GM19043 (cell line): ENCODE measurements at regions not wholly inside any gene's neighbourhood (a gene's known extent, or its start where the extent isn't known, plus 50 kb on each side); places are given as distances from the start of the nearest gene placed in this dataset.
"Not testable (repeated sequence)": the region's sequence is repeated elsewhere in the genome, so short reads cannot be mapped to it uniquely, and the experiment has no call there.

ENCODE experiments used
- ATAC-seq: cut with Tn5 transposase; IDR thresholded peaks from one replicate; pipeline ENCODE4 v1.9.1; 2021; ENCODE audit warnings: low read depth; ENCODE audit not compliant: unreplicated experiment

DNA sequence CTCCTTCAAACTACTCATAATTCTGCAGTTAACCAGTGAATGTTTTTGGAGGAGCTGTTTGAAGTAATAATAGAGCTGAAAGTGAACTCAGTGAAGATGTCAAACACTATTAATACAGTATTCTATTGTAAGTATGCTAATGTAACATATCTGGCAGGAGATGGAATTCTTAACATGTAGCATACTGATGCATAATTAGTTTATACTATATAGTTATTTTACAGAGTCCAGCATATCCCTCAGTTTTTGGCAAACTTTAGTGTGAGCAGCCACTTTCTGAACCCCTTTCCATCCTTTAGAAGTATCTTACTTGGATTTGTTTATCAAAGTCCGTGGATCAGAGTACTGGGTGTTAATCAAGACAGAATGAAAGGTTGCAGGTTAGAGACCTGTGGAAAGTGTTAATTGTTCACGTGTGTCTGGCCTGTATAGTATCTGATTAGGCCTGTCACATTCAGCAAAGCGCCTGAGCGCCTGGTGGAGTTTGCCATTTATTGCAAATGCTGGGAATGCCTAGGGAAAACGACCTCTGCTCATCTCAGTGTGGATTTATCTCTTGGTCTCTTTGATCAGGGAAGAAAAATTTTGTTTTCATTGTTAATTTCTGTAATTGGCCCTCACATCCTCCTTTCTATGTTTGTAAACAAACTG lies 251.7 kb upstream of the MAD2L1 start:
- ATAC-seq = no peak

DNA sequence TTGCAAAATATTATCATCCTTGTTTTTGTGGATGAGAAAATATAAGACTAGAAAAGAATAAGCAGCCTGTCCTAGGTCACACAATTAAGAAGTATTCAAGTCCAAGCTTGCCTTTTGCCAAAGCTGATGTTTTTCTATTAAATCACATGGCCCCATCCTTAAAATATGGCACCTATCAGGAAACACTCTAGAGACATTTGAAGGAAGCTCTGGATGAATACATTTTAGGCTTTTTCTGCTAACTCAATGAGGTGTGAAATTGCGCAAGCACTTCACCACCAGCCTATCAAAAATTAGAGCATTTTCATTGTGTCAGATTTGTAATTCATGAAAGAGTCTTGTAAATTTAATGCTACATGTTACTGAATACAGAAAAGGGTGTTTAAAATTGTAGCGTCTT lies 251.1 kb upstream of the MAD2L1 start:
- no peak for ATAC-seq

DNA sequence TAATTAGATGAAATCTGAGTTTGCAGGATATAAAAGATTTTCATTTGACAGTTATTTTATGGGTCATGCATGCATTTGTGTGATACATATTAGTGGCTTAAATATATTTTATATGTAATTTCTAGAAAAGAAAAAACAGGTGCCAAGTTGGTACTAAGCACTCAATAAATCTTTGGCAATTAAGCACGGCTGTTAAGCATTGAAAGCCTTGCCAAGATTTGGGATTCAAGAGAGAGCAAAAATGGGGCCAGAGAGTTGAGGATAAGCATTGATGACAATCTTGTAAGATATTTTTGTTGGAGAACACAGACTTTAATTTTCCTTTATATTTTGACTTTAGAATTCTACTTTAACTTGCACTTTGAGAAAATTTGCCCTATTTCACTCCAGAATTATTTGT lies 249.8 kb upstream of the MAD2L1 start:
- ATAC-seq = no peak

DNA sequence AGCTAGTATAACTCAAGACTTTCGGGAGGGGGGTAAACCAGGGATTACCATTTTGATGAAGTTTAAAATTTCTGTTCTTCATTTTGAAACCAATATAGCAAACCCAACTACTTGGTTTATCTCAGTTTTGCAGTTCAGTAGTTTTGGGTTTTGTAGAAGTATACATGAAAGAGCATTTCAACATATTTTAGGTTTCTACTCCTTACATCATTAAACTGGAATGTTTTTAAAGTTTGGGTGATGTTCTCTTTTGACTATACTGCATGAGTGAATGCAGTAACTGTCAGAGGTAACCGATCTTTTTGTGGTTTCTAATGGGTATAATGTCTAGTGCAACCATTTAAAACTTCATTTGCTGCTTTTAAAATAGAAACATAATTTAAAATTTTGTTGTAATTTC lies 248.3 kb upstream of the MAD2L1 start:
- no peak for ATAC-seq

DNA sequence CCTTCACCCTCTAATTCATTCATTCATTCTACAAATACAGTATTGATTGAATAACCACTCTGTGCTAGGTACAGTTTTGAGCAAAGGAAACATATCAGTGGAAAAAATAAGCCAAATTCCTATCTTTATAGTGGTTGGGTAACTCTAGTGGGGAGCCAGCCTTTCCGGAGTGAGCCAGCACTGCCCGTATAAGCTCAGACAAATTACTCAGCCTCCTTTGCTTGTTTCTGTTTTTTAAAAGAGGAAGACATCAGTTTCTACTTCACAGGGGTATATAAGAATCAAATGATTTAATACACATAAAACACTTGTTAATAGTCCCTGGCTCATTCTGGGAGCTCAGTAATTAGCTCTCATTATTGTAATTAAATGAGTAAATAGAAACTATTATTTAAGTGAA lies 238.2 kb upstream of the MAD2L1 start:
- ATAC-seq = no peak

DNA sequence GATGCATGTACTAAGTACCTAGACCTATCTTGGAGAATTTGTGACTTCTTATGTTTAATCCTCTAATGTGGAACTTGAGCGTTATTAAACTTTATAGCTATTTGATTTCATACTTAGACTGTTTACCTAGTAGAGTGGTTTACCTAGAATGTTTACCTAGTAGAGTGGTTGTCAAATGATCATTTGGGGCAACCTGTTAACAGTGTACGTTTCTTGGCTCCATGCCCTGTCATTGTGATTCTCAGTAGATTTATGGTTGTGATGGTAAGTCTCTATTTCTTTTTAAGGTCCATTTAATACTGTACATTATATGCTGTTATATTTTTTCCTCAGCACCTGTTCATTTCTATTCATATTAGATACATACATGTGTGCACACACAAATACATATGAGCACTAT lies 233.0 kb upstream of the MAD2L1 start:
- ATAC-seq = no peak

DNA sequence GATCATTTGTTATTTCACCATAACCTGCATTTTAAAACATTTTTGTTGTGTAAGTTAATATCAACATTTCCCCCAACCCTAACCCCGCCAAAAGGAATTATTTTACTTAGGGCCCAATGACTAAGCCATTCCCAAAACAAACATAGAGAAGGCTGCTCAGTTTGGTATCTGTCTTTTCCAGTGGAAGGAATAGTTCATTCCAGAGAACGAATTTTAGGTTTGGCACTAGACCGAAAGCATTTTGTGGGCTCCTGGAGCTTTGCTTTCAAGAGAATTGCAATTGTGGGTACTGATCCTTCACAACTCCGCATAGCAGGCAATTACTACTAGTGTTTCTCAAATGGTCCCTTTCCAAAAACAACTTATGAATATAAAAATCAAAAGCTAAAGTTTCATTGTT lies 226.7 kb upstream of the MAD2L1 start:
- no peak for ATAC-seq

DNA sequence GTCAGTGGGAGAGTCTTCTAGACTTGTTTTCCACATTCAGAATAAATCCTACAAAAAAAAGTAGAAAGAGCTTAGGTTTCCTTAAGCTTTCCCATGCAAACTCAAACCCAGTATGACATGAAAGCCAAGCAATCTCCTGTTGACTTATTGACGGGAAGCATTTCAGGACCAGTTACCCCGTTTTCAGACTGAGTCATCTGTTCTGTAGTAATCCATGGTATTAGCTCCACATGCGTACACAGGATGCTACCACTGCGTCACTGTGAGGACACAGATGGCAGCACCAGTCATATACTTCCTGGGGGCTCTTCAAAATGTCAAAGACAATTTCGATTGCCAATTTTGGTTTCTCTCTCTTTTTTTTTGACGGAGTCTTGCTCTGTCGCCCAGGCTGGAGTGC lies 224.9 kb upstream of the MAD2L1 start:
- no peak for ATAC-seq

DNA sequence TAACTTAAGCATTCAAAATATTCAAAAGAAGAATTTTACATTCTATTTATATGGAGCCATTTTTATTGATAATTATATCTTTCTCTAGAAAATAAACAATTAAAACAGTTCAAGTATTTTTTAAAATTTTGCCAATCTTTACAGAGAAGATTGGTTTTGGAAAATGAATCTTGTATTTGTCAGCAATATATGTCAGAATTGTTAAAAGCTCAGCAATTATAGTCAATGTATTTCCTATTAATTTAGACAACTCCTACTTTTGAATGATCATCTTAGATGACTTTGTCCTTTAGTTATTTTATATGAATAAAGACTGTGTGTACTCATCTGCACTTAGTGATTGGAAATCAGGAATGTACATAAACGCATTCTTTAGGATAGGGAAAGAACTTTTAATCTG lies 223.9 kb upstream of the MAD2L1 start:
- no peak for ATAC-seq

DNA sequence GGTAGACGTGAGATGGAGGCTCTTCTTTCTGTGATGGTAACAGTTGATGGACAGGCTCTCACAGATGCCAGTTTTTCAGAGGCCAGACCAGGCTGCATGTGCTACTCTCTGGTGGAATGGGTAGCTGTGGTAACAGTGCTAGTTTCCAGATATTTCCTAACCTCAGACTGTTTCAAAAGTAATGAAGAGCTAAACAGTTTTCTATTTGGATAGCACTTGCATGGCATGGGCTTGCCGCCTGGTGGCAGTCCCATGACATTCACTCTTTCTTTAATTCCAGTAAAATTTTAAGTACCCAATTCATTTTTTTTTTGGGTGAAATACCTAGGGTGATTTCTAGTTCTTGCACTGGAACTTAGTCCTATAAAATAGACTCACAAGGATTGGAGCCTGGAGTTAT lies 220.2 kb upstream of the MAD2L1 start:
- no peak for ATAC-seq

DNA sequence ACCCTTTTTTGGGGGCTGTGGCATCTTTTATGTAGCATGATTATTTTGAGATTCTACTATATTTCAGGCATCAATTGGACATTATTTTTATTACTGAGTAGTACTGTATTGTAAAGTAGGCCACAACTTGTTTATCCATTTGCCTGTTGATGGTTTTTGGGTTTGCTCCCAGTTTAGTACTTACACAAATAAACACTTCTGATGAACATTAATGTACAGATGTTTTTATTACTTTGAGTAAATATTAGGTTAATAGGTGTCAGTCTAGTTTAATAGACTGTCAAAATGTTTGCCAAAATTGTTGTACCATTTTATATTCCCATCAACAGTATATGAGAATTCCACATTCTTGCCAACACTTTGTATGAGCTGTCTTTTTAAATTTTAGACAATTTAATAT lies 214.9 kb upstream of the MAD2L1 start:
- ATAC-seq = no peak

DNA sequence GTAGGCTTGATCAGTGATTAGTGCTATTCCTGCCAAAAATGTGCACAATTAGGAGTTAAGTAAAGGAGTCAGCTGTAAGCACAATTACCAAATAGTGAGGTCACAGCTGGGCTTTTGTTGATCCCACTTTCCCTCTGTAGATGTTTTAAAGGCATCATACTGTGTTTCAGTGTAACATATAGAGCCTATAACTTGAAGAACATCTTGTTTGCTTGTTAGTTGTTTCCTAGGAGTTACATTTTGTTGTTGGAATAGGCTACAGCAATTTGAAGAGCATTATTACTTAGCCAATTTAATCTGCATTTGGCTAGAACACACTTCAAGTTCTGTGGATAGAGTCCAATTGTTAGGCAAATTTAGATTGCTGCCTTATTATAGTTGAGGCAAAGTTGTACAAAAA lies 210.7 kb upstream of the MAD2L1 start:
- ATAC-seq = no peak

DNA sequence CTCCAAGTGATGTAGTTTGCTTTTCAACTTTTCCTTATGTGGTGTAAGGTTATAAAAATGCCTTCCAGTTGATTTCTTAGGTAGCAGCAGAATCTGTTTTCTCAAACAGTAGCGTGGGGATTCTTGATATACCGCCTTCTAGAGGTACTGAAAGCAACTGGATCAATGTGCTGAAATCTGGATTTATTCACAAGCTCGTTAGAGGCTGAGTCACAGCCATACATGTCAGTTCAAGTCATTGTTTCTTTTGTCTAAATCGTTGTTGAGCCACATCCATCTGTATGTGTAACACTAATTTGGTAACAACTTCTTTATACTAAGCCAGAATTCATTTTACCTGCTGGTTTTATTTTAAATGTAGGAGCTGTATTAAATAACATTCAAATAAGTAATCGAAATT lies 200.0 kb upstream of the MAD2L1 start:
- ATAC-seq = no peak

DNA sequence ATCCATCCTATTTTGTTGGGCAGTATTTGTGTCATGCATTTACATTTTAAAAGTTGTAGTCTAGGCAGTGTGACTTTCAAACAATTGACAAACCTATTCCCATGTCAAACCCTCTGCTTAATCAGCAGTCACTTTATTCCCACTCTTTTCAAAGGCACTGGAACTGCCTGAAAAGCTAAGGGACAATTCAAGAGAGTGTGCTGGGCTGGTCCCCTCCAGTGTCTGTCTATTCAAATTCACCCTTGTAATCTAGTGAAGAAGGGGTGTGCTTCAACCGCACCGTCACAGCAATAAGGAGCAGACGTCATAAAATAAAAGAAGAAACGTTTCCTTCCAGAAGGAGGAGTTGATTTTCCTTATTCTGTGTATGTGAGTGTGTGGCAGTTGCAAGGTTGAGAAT lies 197.0 kb upstream of the MAD2L1 start:
- no peak for ATAC-seq

DNA sequence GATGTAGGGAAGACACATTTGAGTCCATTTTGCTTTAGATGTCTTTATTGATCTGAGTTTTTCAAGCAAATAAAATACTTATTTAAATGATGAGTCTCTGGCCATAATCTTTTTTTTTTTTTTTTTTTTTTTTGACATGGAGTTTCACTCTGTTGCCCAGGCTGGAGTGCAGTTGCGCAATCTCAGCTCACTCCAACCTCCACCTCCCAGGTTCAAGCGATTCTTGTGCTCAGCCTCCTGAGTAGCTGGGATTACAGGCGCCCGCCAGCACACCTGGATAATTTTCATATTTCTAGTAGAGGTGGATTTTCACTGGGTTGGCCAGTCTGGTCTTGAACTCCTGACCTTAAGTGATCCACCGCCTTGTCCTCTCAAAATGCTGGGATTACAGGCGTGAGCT lies 194.5 kb upstream of the MAD2L1 start:
- no peak for ATAC-seq

DNA sequence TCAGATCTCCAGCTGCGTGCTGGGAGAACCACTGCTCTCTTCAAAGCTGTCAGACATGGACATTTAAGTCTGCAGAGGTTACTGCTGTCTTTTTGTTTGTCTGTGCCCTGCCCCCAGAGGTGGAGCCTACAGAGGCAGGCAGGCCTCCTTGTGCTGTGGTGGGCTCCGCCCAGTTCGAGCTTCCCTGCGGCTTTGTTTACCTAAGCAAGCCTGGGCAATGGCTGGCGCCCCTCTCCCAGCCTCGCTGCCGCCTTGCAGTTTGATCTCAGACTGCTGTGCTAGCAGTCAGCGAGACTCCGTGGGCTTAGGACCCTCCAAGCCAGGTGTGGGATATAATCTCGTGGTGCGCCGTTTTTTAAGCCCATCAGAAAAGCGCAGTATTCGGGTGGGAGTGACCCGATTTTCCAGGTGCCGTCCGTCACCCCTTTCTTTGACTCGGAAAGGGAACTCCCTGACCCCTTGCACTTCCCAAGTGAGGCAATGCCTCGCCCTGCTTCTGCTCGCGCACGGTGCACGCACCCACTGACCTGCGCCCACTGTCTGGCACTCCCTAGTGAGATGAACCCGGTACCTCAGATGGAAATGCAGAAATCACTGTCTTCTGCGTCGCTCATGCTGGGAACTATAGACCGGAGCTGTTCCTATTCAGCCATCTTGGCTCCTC lies 189.6 kb upstream of the MAD2L1 start:
- not testable (repeated sequence) for ATAC-seq

DNA sequence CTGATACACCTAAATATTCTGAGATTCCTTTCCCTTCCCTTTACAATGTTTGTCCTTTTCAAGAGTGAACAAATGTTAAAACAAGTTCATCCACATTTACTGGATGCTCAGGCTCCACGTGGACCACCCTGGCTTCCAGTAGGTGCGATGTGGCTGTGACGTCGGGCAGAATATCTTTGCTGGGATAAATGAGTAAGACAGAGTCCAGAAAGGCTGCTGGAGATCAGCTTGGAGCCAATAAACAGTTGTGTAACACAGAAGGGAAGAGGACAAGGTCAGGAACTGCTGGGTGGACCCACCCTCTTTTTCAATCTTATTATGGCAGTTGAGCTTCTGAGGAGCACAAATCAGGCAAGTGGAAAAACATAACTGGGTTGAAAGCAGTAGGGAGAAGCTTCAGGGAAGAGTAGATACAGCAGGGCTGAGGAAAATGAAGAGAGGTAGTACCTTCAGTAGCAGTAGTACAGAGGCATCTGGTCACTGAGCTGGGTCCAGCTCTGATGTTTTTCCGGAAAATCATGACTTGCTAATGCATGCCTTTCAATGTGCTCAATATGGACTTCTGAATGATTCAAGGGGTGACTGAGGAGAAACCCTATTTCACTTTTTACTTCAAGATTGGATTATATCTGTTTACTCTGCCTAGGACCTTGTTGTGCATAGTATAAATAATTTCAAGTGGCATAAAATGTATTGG lies 171.8 kb upstream of the MAD2L1 start:
- no peak for ATAC-seq

DNA sequence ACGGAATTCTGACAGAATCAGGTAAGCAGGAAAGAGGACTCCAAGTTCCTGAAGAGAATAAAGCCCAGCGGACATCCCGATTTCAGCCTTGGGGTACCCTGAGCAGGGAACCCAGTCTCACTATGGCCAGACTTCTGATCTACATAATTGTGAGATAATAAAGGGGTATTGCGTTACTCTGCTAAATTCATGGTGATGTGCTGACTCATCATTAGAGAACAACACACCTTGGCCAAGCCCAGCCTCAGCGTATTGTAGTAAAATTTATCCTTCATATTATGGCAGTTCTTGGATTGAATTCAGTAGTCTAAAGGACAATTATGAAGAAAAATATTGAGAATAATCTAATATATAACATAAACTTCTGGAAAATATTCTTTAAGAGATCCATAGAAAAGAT lies 170.2 kb upstream of the MAD2L1 start:
- no peak for ATAC-seq

DNA sequence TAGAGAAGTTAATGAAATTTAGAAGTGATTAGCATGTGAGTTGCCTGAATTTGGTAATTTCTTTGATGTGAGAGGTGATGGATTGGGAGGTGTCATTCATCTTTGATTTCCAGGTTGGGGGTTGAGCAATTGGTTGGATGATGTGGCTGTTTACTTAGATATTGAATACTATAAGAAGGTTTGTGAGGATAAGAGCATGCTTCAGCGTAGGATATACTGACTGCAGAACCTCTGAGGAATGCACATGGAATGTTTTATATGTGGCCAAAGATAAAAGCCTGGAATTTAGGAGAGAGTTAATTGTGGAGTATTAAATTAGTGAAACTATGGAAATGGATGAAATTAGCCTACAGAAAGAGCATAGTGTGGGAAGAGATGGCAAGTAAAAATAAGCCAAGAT lies 165.4 kb upstream of the MAD2L1 start:
- ATAC-seq = no peak

DNA sequence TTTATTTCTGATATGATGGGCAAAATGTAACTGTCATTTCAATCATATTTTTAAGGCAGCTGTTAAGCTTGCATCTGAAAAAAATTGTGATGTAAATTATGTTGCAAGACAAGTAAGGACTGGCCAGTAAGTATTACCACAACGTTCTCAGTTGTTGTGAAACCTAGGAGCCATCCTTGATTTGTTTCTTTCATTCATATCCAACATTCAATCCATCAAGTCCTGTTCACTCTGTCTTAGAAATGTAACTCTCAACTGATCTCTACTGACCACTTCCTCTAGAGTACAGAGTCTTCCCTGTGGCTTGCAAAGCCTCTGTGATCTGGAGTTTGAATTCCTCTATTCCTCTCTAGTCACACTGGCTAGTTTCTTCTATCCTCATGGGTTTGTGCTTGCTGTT lies 161.4 kb upstream of the MAD2L1 start:
- ATAC-seq = no peak

DNA sequence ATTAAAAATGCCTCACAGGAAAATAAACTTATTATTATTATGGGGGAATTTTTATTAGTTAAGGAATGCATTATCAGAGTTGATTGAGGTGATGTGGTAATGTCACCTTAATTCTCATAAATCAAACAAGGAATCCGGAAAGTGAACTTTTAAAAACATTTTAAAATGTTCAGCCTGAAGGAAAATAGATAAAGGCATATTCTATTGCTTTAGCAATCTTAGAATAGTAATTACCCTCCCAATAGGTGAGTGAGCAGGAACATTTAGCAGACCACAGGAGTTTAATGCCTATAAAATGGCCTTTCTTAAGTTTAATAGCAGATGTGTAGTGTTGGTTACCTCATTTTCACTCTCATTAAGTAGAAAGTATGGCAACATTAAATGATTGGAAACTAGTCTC lies 160.9 kb upstream of the MAD2L1 start:
- ATAC-seq = no peak

DNA sequence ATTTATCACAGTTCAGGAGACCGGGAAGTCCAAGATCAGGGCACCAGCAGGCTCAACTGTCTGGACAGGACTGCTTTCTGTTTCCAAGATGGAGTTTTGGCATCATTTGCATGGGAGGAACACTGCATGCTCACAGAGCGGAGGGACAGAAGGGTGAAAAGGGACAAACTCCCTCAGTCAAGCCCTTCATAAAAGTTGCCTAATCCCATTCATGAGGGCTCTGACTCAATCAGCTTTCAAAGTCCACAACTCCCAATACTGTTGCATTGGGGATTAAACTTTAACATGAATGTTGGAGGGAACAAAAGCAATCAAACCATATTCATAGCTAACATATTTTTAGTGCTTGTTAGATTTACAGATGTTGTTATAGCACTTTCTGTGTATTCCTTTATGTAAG lies 158.9 kb upstream of the MAD2L1 start:
- no peak for ATAC-seq
